Heart right ventricle (tissue), 16 donors: ENCODE measurements at regions not wholly inside any gene's neighbourhood (a gene's known extent, or its start where the extent isn't known, plus 50 kb on each side); places are given as distances from the start of the nearest gene placed in this dataset.

Experiments used
- ATAC-seq, 8 donors: fragments of 200-7000 bp; cut with Tn5 transposase; one replicate each; pipeline ENCODE4 v1.9.1; 2020; ENCODE audit warnings: mild to moderate bottlenecking in 8 of 8, moderate library complexity in 8 of 8, moderate number of reproducible peaks in 1 of 8
- DNase-seq, 2 donors: peaks; one replicate each; pipeline ENCODE4 v3.0.0-alpha.2; 2020
- H3K27ac ChIP-seq, 10 donors: fragments of 200-600 bp; sonication (generic) in 2 of 10; one replicate each; pipeline versions ENCODE4 v1.5.0 to v1.8.0; 2020 to 2022; ENCODE audit warnings: mild to moderate bottlenecking in 3 of 10
- H3K27me3 ChIP-seq, 7 donors: fragments of 200-600 bp; one replicate each; pipeline ENCODE4 v1.8.0; 2021 to 2022; ENCODE audit warnings: mild to moderate bottlenecking in 2 of 7
- H3K36me3 ChIP-seq, 9 donors: fragments of 200-600 bp; sonication (generic) in 1 of 9; one replicate each; pipeline versions ENCODE4 v1.5.0 to v1.8.0; 2020 to 2022; ENCODE audit warnings: mild to moderate bottlenecking in 2 of 9
- H3K4me1 ChIP-seq, 9 donors: fragments of 200-600 bp; sonication (generic) in 1 of 9; one replicate each; pipeline versions ENCODE4 v1.5.0 to v1.8.0; 2020 to 2022; ENCODE audit warnings: mild to moderate bottlenecking in 4 of 9
- H3K4me3 ChIP-seq, 10 donors: fragments of 200-600 bp; sonication (generic) in 2 of 10; one replicate each; pipeline versions ENCODE4 v1.5.0 to v1.8.0; 2020 to 2022; ENCODE audit warnings: mild to moderate bottlenecking in 7 of 10, moderate library complexity in 2 of 10
- H3K9me3 ChIP-seq, 11 donors: fragments of 200-600 bp in 10 of 11; sonication (generic) in 2 of 11; one replicate each; pipeline versions ENCODE4 v1.5.0 to v1.8.0; 2013 to 2022; ENCODE audit warnings: mild to moderate bottlenecking in 2 of 11, control low read depth in 1 of 11, moderate library complexity in 1 of 11
- CTCF ChIP-seq, 9 donors: fragments of 200-600 bp; sonication (generic) in 2 of 9; IDR thresholded peaks; one replicate each; pipeline versions ENCODE4 v1.5.0 to v1.8.0; 2021 to 2022; ENCODE audit warnings: antibody characterized with exemption in 9 of 9, mild to moderate bottlenecking in 5 of 9, moderate library complexity in 1 of 9
- WGBS, 2 donors: extraction: QIAGEN DNeasy Blood & Tissue Kit; methylation state at CpG; one replicate each; pipeline ENCODE4 v1.1.7; 2013; ENCODE audit warnings: inconsistent platforms in 1 of 2; 5-methylcytosine and 5-hydroxymethylcytosine counted together
- intact Hi-C, 10 donors: fragments of 100-400 bp; cut with DNase I; formaldehyde crosslinking; loops; one replicate each; pipeline versions ENCODE4 v1.11.1 to v1.14.2; 2022
- donor health status: Arrhythmogenic right ventricular cardiomyopathy.
- donor health status: ischemic (EF 13 %, LVEDD 7.1; RV severe dilation, severe dysfunction).
- donor health status: healthy with polysubstance abuse.
- donor health status: DM: no; HTN: yes; CAD: no.
- donor health status: DM: no; HTN: no; CAD: no.
- donor health status: ischemic (EF 25% LVEDD 6.9; RV normal size, moderate dysfunction).
- donor health status: ischemic (EF 25% LVEDD 5.7; RV mildly dilated, moderate dysfunction).
- donor health status: healthy.
- donor health status: DM: yes; HTN: yes; CAD: no.
- donor health status: Ischemic cardiomyopathy.
- donor health status: ischemic (EF 35%, LVEDD 5.7; RV mildly dilated, moderate dysfunction).
- donor health status: nonischemic (EF 11% LVEDD 7.7; RV severe dilation, severe dysfunction).
- donor health status: DM: yes; HTN: yes; CAD: no.
- donor health status: PGD.
- donor health status: ischemic (EF 29% LVEDD 5.4; RV normal size, mild dysfunction).
- donor health status: nonischemic (EF 23%, LVEDD 6.1; RV moderate dilation, normal function).

- Histone ChIP-seq H3K36me3 (no peaks in the 10 kb centered on the region), H3K27me3 (no peaks in the 10 kb centered on the region), H3K27ac (no peak overlapping the region), H3K4me3 (no peak overlapping the region), H3K9me3 (peaks cover 0 to 25% (median 0%) of the 10 kb centered on the region in 11 donors), H3K4me1 (no peaks in the 10 kb centered on the region)
- TF ChIP-seq CTCF (IDR thresholded peaks at IDR 0.05) = no peak
- DNase-seq (no peak), ATAC-seq (no peak)
- intact Hi-C loops = no loop called here
- WGBS, 2 donors = 29 to 52% methylated on average over 2 of the region's 2 CpGs
Measured at GRCh38 chrX:116972362-116972761, 509.6 kb upstream of the CT83 start.

- no peak for DNase-seq
- 25 to 35% methylated on average over 6 to 7 of the region's 7 CpGs for WGBS, 2 donors
- TF ChIP-seq CTCF (IDR thresholded peaks at IDR 0.05) = peak in 2 of 9 donors; percentile 9 to 28
Measured at GRCh38 chrX:116961872-116962582, 499.3 kb upstream of the CT83 start.

GRCh38 chrX:116930311-116930710, 467.5 kb upstream of the CT83 start:
- no peak for ATAC-seq
- TF ChIP-seq CTCF (IDR thresholded peaks at IDR 0.05) = no peak
- Histone ChIP-seq H3K36me3 (no peaks in the 10 kb centered on the region), H3K27ac (no peak overlapping the region), H3K27me3 (no peaks in the 10 kb centered on the region), H3K4me3 (no peak overlapping the region), H3K4me1 (no peaks in the 10 kb centered on the region), H3K9me3 (no peaks in the 10 kb centered on the region)
- no peak for DNase-seq
- intact Hi-C loops = no loop called here
- 16 to 18% methylated on average over 6 of the region's 6 CpGs for WGBS, 2 donors

More at GRCh38 chrX:116961872-116962582, 499.3 kb upstream of the CT83 start:
- Histone ChIP-seq H3K4me1 (no peaks in the 10 kb centered on the region), H3K27me3 (no peaks in the 10 kb centered on the region), H3K4me3 (no peak overlapping the region), H3K27ac (no peak overlapping the region), H3K36me3 (no peaks in the 10 kb centered on the region), H3K9me3 (no peaks in the 10 kb centered on the region)
- intact Hi-C loops = no loop called here
- no peak for ATAC-seq

- ATAC-seq (no peak), DNase-seq (no peak)
- Histone ChIP-seq H3K36me3 (no peaks in the 10 kb centered on the region), H3K4me3 (no peak overlapping the region), H3K9me3 (peaks cover 0 to 30% (median 0%) of the 10 kb centered on the region in 11 donors), H3K4me1 (no peaks in the 10 kb centered on the region), H3K27ac (no peak overlapping the region), H3K27me3 (no peaks in the 10 kb centered on the region)
- intact Hi-C loops = no loop called here
- TF ChIP-seq CTCF (IDR thresholded peaks at IDR 0.05) = no peak
Measured at GRCh38 chrX:116897526-116897925, 434.8 kb upstream of the CT83 start.
